Sigmoid colon (tissue), 4 donors: ENCODE measurements at regions not wholly inside any gene's neighbourhood (a gene's known extent, or its start where the extent isn't known, plus 50 kb on each side); places are given as distances from the start of the nearest gene placed in this dataset.

Experiments used
- CTCF ChIP-seq, 4 experiments: fragments of 450-650 bp in 3 of 4; fragments of 200-600 bp in 1 of 4; IDR thresholded peaks; one replicate each; pipeline ENCODE4 v1.5.1; 2016 to 2019; ENCODE audit warnings: antibody characterized with exemption in 4 of 4, mild to moderate bottlenecking in 3 of 4, moderate library complexity in 2 of 4
- EP300 ChIP-seq, 4 donors: sonication (generic); formaldehyde crosslinking; IDR thresholded peaks; one replicate each; pipeline ENCODE4 v1.6.1; 2017; ENCODE audit warnings: antibody characterized with exemption in 4 of 4
- POLR2A ChIP-seq, 2 donors: fragments of 450-650 bp; IDR thresholded peaks; one replicate each; pipeline ENCODE4 v1.6.1; 2016; ENCODE audit warnings: antibody characterized with exemption in 2 of 2, mild to moderate bottlenecking in 2 of 2, moderate library complexity in 2 of 2

- TF ChIP-seq EP300 (IDR thresholded peaks at IDR 0.05): no peak
- no peak for TF ChIP-seq POLR2A (IDR thresholded peaks at IDR 0.05)
- no peak for TF ChIP-seq CTCF (IDR thresholded peaks at IDR 0.05)
Observed at GRCh38 chr11:10941871-10942270, 84.0 kb upstream of the ZBED5 start.
